ENCODE measurements at regions not wholly inside any gene's neighbourhood (a gene's known extent, or its start where the extent isn't known, plus 50 kb on each side); places are given as distances from the start of the nearest gene placed in this dataset.

DNA sequence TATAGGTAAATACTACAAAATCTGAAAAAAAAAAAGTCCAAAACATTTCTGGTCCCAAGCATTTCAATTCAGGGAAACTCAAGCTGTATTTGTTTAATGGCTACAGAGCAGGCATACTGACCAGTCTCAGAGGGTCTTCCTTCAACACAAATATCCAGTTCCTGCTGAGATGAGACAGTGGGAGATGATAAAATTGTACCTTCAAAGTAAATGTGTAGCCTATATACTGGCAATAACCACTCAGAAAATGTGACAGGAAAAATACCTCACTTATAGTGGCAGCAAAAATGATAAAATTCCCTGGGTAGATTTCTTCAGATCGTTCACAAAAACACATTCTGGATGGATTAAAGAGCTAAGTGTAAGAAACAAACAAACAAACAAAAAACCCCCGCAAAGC, 102.0 kb upstream of the FUT8 start:
- TF ChIP-seq, protein P1, sequence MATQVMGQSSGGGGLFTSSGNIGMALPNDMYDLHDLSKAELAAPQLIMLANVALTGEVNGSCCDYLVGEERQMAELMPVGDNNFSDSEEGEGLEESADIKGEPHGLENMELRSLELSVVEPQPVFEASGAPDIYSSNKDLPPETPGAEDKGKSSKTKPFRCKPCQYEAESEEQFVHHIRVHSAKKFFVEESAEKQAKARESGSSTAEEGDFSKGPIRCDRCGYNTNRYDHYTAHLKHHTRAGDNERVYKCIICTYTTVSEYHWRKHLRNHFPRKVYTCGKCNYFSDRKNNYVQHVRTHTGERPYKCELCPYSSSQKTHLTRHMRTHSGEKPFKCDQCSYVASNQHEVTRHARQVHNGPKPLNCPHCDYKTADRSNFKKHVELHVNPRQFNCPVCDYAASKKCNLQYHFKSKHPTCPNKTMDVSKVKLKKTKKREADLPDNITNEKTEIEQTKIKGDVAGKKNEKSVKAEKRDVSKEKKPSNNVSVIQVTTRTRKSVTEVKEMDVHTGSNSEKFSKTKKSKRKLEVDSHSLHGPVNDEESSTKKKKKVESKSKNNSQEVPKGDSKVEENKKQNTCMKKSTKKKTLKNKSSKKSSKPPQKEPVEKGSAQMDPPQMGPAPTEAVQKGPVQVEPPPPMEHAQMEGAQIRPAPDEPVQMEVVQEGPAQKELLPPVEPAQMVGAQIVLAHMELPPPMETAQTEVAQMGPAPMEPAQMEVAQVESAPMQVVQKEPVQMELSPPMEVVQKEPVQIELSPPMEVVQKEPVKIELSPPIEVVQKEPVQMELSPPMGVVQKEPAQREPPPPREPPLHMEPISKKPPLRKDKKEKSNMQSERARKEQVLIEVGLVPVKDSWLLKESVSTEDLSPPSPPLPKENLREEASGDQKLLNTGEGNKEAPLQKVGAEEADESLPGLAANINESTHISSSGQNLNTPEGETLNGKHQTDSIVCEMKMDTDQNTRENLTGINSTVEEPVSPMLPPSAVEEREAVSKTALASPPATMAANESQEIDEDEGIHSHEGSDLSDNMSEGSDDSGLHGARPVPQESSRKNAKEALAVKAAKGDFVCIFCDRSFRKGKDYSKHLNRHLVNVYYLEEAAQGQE (IDR thresholded peaks at IDR 0.05; ENCODE audit: unreplicated experiment) = no peak
- TF ChIP-seq, protein P2, sequence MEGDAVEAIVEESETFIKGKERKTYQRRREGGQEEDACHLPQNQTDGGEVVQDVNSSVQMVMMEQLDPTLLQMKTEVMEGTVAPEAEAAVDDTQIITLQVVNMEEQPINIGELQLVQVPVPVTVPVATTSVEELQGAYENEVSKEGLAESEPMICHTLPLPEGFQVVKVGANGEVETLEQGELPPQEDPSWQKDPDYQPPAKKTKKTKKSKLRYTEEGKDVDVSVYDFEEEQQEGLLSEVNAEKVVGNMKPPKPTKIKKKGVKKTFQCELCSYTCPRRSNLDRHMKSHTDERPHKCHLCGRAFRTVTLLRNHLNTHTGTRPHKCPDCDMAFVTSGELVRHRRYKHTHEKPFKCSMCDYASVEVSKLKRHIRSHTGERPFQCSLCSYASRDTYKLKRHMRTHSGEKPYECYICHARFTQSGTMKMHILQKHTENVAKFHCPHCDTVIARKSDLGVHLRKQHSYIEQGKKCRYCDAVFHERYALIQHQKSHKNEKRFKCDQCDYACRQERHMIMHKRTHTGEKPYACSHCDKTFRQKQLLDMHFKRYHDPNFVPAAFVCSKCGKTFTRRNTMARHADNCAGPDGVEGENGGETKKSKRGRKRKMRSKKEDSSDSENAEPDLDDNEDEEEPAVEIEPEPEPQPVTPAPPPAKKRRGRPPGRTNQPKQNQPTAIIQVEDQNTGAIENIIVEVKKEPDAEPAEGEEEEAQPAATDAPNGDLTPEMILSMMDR (conservative IDR thresholded peaks at IDR 0.05; ENCODE audit: low read depth in 2 of 2) = no peak
- TF ChIP-seq JUNB (IDR thresholded peaks at IDR 0.05; ENCODE audit: unreplicated experiment) (no peak), ZNF114 (CRISPR knock-in tag; IDR thresholded peaks at IDR 0.05) (no peak), EZH2phosphoT487 (IDR thresholded peaks at IDR 0.05; ENCODE audit: unreplicated experiment) (no peak), EZH2 (IDR thresholded peaks at IDR 0.05; ENCODE audit: low read depth, unreplicated experiment) (no peak), POLR2AphosphoS5 (IDR thresholded peaks at IDR 0.05; ENCODE audit: low read depth) (no peak), STAT1 (IDR thresholded peaks at IDR 0.05; ENCODE audit: unreplicated experiment) (no peak), CREB1 (CRISPR knock-in tag; IDR thresholded peaks at IDR 0.05; ENCODE audit: low read depth) (no peak), NANOG (IDR thresholded peaks at IDR 0.05; ENCODE audit: borderline replicate concordance) (no peak), ZNF331 (CRISPR knock-in tag; IDR thresholded peaks at IDR 0.05; ENCODE audit: low read depth) (no peak)
- TF ChIP-seq, protein P3, sequence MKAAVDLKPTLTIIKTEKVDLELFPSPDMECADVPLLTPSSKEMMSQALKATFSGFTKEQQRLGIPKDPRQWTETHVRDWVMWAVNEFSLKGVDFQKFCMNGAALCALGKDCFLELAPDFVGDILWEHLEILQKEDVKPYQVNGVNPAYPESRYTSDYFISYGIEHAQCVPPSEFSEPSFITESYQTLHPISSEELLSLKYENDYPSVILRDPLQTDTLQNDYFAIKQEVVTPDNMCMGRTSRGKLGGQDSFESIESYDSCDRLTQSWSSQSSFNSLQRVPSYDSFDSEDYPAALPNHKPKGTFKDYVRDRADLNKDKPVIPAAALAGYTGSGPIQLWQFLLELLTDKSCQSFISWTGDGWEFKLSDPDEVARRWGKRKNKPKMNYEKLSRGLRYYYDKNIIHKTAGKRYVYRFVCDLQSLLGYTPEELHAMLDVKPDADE (IDR thresholded peaks at IDR 0.05) = no peak

Measured in GM23338 (cell line).